ENCODE measurements at regions not wholly inside any gene's neighbourhood (a gene's known extent, or its start where the extent isn't known, plus 50 kb on each side); places are given as distances from the start of the nearest gene placed in this dataset.

DNA sequence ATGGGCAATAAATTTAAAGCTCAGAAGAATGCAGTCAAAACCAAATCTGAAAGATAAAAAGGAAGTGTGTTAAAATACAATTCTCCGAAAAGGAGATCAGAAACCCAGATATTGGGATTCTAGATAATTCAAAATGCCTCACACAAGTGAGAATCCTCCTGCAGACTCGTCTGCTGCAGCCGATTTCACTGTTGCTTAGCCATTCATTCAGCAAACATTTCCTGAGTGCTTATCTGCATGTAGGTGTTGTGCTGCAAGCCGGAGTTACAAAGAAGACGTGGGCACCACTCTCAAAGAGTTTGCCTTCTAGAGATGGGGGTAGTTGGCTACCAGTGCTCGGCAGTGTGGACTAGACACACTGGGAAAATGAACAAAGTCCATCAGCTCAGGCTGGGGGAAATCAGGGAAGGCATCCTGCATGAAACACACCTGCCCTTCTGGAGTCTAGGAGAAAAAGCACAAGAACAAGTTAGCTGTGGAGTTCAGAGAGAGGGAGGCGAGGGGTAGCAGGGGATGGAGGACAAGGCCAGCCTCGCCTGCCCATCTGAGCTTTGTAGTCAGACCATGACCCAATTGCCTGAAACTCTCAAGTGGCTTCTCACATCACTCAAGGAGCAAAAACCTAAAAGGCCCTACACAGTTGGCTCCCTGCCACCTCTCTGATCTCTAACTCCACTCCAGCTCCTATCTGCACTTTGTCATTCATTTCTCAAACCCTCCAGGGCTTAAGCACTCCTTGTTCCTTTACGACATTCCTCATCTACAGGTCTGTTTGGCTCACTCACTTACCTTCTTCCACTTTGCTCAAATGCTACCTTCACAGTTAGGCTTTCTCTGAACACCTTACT lies 310.0 kb upstream of the DDHD1 start:
- 0 out of 2 replicates have a peak, but pooled peaks have one; percentile 14 for ATAC-seq
- CTCF ChIA-PET = no interaction called here
- no peak overlapping the region for H3K9ac ChIP-seq (ENCODE audit: low read length)

GRCh38 chr14:53461858-53462257 lies 308.7 kb upstream of the DDHD1 start:
- ChIA-PET CTCF (interaction anchor here (1.0 kb wide), 1 partner anchor 63 kb away, joined by 3 read pairs; no protein-coding TSS in a partner anchor), POLR2A (ENCODE audit: unreplicated experiment) (interaction anchor here (0.6 kb wide), 1 partner anchor 93 kb away, joined by 3 read pairs; no protein-coding TSS in a partner anchor)
- Histone ChIP-seq H3K9me2 (replicated peaks; ENCODE audit: low read length) (no peaks in the 10 kb centered on the region), H3K4me3 (ENCODE audit: low read length) (no peak overlapping the region), H3K27ac (ENCODE audit: low read length) (no peak overlapping the region), H3K4me1 (ENCODE audit: insufficient read depth, low read length) (peaks cover 27% of the 10 kb centered on the region), H3K36me3 (ENCODE audit: low read depth, low read length) (no peaks in the 10 kb centered on the region), H3K79me2 (ENCODE audit: low read length) (no peaks in the 10 kb centered on the region), H3F3A (ENCODE audit: low read length, unreplicated experiment) (peaks cover 8% of the 10 kb centered on the region), H3K27me3 (ENCODE audit: low read length) (no peaks in the 10 kb centered on the region), H4K20me1 (ENCODE audit: low read length) (no peaks in the 10 kb centered on the region), H3K9ac (ENCODE audit: low read length) (no peak overlapping the region), H3K4me2 (ENCODE audit: low read length) (no peak overlapping the region), H3K9me3 (ENCODE audit: low read length) (no peaks in the 10 kb centered on the region), H2AFZ (ENCODE audit: low read length) (no peak overlapping the region)
- intact Hi-C loops (cut with micrococcal nuclease) = no loop called here
- BruUV-seq (replicated peaks) = no TSS peak
- no peak for DNase-seq
- no peak for ATAC-seq
- TF ChIP-seq EZH2phosphoT487 (IDR thresholded peaks at IDR 0.05; ENCODE audit: borderline replicate concordance, low read length) (no peak), EZH2 (IDR thresholded peaks at IDR 0.05; ENCODE audit: low read length, unreplicated experiment) (no peak), CTCF (conservative IDR thresholded peaks at IDR 0.05; ENCODE audit: low read depth, low read length) (no peak)

More for the DNA sequence above, 310.0 kb upstream of the DDHD1 start:
- H2AFZ ChIP-seq (ENCODE audit: low read length) = no peak overlapping the region
- H4K20me1 ChIP-seq (ENCODE audit: low read length) = no peaks in the 10 kb centered on the region
- no TSS peak for BruUV-seq (replicated peaks)
- no peak overlapping the region for H3K4me2 ChIP-seq (ENCODE audit: low read length)
- H3K36me3 ChIP-seq (ENCODE audit: low read depth, low read length) = no peaks in the 10 kb centered on the region
- DNase-seq = peak; percentile 37
- intact Hi-C loops (cut with micrococcal nuclease) = no loop called here
- H3K27ac ChIP-seq (ENCODE audit: low read length) = no peak overlapping the region
- peaks cover 15% of the 10 kb centered on the region for H3K4me1 ChIP-seq (ENCODE audit: insufficient read depth, low read length)
- no peaks in the 10 kb centered on the region for H3K27me3 ChIP-seq (ENCODE audit: low read length)
- H3K9me2 ChIP-seq (replicated peaks; ENCODE audit: low read length) = no peaks in the 10 kb centered on the region
- TF ChIP-seq CTCF (conservative IDR thresholded peaks at IDR 0.05; ENCODE audit: low read depth, low read length) = no peak
- no peak for TF ChIP-seq EZH2phosphoT487 (IDR thresholded peaks at IDR 0.05; ENCODE audit: borderline replicate concordance, low read length)
- TF ChIP-seq EZH2 (IDR thresholded peaks at IDR 0.05; ENCODE audit: low read length, unreplicated experiment) = no peak
- H3K9me3 ChIP-seq (ENCODE audit: low read length) = no peaks in the 10 kb centered on the region
- no peaks in the 10 kb centered on the region for H3K79me2 ChIP-seq (ENCODE audit: low read length)
- POLR2A ChIA-PET (ENCODE audit: unreplicated experiment) = interaction anchor here (0.6 kb wide), 1 partner anchor 53 kb away, joined by 4 read pairs; no protein-coding TSS in a partner anchor
- no peak overlapping the region for H3K4me3 ChIP-seq (ENCODE audit: low read length)
- peaks cover 8% of the 10 kb centered on the region for H3F3A ChIP-seq (ENCODE audit: low read length, unreplicated experiment)

DNA sequence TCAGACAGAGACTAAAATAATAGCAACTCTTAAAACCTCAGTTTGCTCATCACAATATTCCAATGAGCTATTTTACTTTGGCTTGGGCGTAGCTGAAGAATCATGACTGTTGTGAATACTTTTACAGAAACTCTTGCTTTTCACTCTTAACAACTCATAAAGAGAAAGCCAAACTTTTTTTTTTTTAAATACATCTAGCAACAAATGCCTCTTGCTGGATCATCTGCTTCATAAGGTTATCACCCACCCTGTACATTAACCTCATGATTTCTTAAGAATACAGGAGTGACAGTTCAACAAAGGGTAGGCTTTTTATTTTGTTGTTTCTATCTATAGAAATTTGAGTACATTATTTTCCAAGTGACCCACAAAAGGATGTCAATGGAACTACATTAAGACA lies 307.4 kb upstream of the DDHD1 start:
- peaks cover 27% of the 10 kb centered on the region for H3K4me1 ChIP-seq (ENCODE audit: insufficient read depth, low read length)
- intact Hi-C loops (cut with micrococcal nuclease) = no loop called here
- no peak overlapping the region for H3K27ac ChIP-seq (ENCODE audit: low read length)

More for the DNA sequence above, 307.4 kb upstream of the DDHD1 start:
- H4K20me1 ChIP-seq (ENCODE audit: low read length) = no peaks in the 10 kb centered on the region
- no peaks in the 10 kb centered on the region for H3K9me3 ChIP-seq (ENCODE audit: low read length)
- peaks cover 8% of the 10 kb centered on the region for H3F3A ChIP-seq (ENCODE audit: low read length, unreplicated experiment)
- CTCF ChIA-PET = interaction anchor here (1.2 kb wide), 1 partner anchor 28 kb away, joined by 3 read pairs; no protein-coding TSS in a partner anchor
- no TSS peak for BruUV-seq (replicated peaks)
- H2AFZ ChIP-seq (ENCODE audit: low read length) = no peak overlapping the region
- no peak overlapping the region for H3K4me2 ChIP-seq (ENCODE audit: low read length)
- TF ChIP-seq CTCF (conservative IDR thresholded peaks at IDR 0.05; ENCODE audit: low read depth, low read length) (no peak), EZH2phosphoT487 (IDR thresholded peaks at IDR 0.05; ENCODE audit: borderline replicate concordance, low read length) (no peak), EZH2 (IDR thresholded peaks at IDR 0.05; ENCODE audit: low read length, unreplicated experiment) (no peak)
- H3K36me3 ChIP-seq (ENCODE audit: low read depth, low read length) = no peaks in the 10 kb centered on the region
- H3K79me2 ChIP-seq (ENCODE audit: low read length) = no peaks in the 10 kb centered on the region
- H3K27me3 ChIP-seq (ENCODE audit: low read length) = no peaks in the 10 kb centered on the region
- no peak for DNase-seq
- no peak overlapping the region for H3K9ac ChIP-seq (ENCODE audit: low read length)
- no peak for ATAC-seq
- H3K9me2 ChIP-seq (replicated peaks; ENCODE audit: low read length) = no peaks in the 10 kb centered on the region
- H3K4me3 ChIP-seq (ENCODE audit: low read length) = no peak overlapping the region
- POLR2A ChIA-PET (ENCODE audit: unreplicated experiment) = interaction anchor here (0.7 kb wide), 1 partner anchor 489 kb away, joined by 6 read pairs; no protein-coding TSS in a partner anchor

All from PC-3 (cell line).